HT-29 (cell line): ENCODE measurements at regions not wholly inside any gene's neighbourhood (a gene's known extent, or its start where the extent isn't known, plus 50 kb on each side); places are given as distances from the start of the nearest gene placed in this dataset.
"Not testable (repeated sequence)": the region's sequence is repeated elsewhere in the genome, so short reads cannot be mapped to it uniquely, and the experiment has no call there.

ENCODE experiments used
- DNase-seq: peaks from one replicate; pipeline ENCODE4 v3.0.0-alpha.2; 2015; ENCODE audit warnings: low spot score

DNA sequence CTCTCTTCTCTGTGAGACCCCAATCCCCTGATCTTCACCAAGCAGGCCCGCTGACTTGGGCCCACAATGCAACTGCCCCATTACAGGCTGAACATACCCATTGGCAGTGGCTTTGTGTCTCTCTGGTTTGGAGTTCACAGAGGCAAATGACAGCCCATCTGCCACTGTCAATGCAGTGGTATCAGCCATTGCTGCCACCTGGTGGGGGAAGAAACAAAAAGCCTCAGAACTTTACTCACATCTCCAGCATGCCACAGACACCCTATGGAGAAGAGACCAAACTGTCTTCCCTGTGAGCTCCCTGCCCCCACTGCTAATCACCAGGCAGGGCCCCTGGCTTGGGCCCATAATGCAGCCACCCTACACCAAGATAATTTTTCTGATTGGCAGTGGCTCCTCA, 729.3 kb upstream of the ACTRT1 start:
- peak; percentile 73 for DNase-seq

DNA sequence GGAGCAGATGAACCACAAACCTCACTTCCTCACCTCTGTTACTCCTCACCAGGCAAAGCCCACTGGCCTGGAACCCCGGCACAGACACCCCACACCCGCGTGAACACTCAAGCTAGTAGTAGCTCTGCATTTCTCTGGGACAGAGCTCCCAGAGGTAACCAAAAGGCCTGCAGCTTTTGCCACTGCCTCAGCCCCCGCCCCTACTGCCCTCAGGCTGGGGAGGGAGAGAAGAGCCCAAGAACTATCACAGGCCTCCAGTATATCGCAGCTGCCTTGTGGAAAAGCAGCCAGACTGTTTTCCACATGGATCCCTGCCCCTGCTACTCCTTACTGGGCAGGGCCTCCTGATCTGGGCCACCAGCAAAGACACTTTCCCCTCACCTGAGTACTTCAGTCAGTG, 728.7 kb upstream of the ACTRT1 start:
- no peak for DNase-seq

DNA sequence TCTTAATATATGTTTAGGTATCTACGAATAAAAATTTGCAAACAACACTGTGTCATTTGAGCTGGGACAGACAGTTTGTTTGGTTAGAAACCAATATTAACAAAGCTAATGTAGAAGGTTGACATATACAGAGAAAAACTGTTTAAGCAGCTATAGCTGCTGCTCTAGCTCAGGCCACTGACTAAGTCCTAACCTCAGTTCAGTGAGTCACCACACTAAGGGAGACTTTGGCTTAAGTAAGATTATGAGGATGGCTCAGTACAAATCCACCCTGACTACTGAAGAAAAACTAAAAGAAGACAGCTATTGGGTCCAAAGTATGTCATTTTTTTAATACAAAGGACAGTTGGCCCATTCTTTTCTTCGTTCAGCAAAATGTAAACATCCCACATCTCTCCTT, 717.3 kb upstream of the ACTRT1 start:
- DNase-seq = no peak

DNA sequence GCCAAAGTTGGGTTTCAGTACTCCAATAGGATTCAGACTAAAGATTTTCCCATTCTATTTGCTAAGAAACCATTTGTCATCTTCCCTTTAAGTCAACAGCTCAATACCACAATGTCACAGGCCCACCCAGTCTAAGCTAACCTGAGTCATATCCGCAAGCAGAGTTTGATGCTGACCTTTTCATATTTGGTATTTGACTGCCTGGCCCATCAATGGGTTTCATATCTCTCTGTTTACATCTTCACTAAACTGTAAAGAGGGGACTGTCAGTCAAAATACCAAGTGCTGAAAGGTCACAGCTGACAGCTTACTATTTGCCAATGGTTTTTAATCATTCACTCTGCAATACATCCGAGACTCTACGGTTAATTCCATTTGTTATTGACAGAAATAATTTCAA, 707.5 kb upstream of the ACTRT1 start:
- peak; percentile 28 for DNase-seq

- DNase-seq = no peak
Observed at GRCh38 chrX:128759177-128759576, 707.0 kb upstream of the ACTRT1 start.

DNA sequence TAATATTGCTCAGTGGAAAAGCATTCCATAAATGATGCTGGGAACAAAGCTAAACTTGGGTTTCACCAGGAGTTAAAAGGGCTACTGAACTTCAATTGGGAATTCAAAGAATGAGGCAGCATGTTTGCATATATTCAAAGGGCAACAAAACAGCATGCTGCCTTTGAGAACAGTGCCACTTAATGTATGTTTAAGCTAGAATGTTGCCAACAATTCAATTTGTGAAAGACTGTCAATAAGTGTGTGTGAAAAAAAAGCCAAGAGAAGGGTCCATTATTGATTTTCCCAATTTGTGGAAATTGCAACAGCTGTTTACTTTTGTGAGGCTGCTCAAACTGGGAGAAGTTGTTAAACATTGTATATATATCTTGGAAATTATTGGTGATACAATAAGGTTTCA, 701.9 kb upstream of the ACTRT1 start:
- no peak for DNase-seq

DNA sequence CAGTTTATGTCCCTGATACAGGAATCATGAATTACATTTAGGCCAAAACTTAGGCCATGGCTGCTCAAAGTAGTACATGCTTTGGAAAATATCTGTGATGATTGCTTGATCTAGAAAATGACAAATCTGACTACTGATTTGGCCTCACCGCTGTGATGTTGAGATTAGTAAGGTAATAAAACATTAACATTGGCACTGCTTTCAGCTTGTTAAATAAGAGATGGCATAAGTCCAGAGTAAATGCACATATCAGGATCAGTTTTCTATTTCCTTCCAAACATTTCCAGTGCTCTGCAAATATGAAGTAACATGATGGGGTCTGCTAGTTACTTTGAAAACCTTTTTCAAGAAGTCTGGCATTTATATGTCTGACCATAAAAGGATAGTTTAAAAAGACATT, 687.3 kb upstream of the ACTRT1 start:
- DNase-seq = peak; percentile 18

- DNase-seq = no peak
Observed at GRCh38 chrX:128728943-128729342, 676.7 kb upstream of the ACTRT1 start.

- DNase-seq = no peak
Observed at GRCh38 chrX:128717635-128718578, 665.7 kb upstream of the ACTRT1 start.

DNA sequence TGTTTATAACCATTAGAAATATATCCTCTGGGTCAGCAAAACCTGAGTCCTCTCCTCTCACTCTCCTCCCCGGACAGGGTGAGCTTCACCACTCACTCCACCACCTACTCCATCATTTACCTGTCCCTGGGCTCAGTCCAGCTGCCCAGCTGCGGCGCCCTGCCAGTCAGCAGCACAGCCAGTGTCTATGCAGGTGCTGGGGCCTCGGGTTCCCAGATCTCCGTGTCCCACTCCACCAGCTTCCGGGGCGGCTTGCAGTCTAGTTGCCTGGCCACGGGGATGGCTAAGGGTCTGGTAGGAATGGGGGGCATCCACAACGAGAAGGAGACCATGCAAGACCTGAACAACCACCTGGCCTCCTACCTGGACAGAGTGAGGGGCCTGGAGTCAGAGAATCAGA, 662.2 kb upstream of the ACTRT1 start:
- DNase-seq = no peak

DNA sequence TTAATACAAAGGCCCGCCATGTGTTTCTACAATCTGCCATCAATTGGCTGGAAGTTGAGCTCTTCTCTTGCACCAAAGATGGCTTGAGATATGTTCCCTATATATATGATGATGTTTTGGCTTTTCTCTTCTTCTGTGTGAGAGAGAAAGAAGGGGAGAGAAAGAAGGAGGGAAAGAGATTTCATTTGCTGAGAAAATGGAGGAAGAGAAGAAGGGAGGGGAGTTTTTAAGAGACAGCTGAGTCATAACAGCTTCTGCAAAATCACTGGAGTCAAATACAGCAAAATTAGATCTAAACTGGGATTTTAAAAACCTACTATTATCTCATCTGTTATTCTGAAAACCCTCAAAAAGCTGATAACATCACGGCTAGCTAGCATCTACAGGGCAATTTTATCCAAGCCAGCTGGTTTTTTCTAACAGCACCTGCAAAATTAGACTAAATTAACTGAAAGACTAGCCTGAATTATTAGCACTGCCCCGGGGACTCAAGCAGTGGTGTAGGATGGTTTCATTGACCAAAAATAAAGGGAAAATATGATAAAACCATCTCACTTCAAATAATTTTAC, 647.6 kb upstream of the ACTRT1 start:
- no peak for DNase-seq

- DNase-seq = no peak
Observed at GRCh38 chrX:128698573-128699181, 646.5 kb upstream of the ACTRT1 start.

DNA sequence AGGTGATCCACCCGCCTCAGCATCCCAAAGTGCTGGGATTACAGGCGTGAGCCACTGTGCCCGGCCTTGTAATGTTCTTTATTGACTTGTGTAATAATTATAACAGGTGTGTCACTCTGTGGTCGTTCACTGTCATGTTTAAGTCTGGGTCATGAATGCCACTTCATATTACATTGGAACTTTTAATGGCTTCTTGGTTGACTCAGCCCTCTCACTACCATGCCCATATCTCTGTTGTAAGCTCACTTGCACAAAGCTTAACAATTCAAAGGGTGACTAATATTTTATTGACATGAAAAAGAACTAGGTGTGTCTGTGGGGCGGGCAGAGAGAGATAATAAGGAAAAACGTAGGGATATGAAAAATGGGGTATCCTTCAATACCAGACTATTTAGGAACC, 639.7 kb upstream of the ACTRT1 start:
- DNase-seq = no peak

GRCh38 chrX:128685387-128685786, 633.2 kb upstream of the ACTRT1 start:
- no peak for DNase-seq

- DNase-seq = no peak
Observed at GRCh38 chrX:128676651-128677050, 624.4 kb upstream of the ACTRT1 start.

DNA sequence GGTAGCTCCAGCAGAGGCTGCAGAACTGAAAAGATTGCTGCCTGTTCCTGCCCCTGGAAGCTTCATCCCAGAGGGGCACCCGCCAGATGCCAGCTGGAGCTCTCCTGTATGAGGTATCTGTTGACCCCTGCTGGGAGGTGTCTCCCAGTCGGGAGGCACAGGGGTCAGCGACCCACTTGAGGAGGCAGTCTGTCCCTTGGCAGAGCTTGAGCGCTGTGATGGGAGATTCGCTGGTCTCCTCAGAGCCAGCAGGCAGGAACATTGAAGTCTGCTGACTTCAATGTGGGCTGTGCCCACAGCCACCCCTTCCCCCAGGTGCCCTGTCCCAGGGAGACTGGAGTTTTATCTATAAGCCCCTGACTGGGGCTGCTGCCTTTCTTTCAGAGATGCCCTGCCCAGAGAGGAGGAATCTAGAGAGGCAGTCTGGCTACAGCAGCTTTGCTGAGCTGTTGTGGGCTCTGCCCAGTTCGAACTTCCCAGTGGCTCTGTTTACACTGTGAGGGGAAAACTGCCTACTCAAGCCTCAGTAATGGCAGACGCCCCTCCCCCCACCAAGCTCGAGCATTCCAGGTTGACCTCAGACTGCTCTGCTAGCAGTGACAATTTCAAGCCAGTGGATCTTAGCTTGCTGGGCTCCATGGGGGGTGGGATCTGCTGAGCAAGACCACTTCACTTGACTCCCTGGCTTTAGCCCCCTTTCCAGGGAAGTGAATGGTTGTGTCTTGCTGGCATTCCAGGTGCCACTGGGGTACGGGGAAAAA, 622.3 kb upstream of the ACTRT1 start:
- not testable (repeated sequence) for DNase-seq

DNA sequence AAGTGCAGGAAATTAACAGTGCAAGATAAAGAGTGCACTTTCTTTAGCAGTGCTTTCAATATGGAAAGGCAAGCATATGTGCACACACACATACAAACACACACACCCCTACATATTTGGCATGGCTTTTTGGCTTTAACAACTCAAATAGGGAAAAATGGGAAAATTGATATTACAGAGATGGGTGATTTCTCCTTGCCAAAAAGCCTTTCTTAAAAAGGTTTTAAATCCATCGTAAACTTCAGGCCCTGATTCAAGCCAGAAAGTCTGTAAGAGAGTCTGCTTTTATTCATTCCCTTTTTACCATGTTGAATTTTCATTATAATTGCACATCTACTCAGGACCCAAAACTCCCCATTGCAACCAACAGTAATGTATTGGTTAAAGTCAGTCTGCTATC, 612.0 kb upstream of the ACTRT1 start:
- no peak for DNase-seq

DNA sequence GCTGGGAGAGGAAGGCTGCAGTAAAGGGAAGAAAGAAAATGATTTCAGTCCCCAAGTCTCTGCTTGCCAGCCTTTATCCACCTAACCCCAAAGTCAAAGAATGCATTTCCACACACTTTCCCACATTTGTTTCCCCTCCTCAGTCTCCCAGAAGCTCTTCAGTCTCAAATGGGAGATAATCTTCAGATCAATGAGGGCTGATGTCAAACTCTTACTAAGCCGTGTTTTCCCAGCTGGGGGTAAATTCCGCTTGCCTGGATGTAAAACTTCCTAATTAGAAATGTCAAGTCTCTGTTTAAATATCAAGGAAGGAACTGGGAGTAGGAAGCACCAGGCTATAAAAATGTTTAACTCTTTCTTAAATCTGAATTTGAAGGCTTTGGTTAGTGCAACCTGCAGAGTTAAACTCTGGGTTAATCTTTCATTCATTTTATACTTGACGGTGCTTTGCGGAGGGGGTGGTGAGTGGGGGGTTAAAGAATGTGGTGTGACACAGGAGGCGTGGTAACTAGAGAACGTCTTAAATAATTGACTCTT, 601.4 kb upstream of the ACTRT1 start:
- DNase-seq = no peak

- DNase-seq = no peak
Observed at GRCh38 chrX:128650326-128650725, 598.1 kb upstream of the ACTRT1 start.

- DNase-seq = no peak
Observed at GRCh38 chrX:128634754-128635153, 582.6 kb upstream of the ACTRT1 start.

DNA sequence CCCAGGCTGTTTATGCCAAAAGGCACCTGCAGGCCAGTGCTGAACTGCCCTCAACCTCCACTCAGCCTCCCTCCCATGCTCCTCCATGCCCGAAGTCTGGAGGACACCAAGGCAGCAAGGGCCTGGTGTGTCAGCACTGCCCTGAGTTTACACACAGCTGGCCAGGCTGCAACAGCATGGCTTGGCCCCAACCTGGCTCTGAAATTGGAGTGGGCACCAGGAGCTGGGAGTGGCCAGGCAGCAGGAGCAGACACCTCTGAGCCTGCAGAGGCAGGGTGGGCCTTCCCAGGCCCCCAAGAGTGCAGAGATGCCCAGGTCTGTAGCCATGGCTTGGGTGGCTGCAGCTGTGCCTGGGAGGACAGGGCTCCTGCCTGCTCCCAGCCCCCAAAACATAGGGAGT, 571.2 kb upstream of the ACTRT1 start:
- DNase-seq = no peak

GRCh38 chrX:128622296-128622695, 570.1 kb upstream of the ACTRT1 start:
- DNase-seq = no peak
